Cardiac muscle cell (in vitro differentiated cells and primary cell): ENCODE measurements at regions not wholly inside any gene's neighbourhood (a gene's known extent, or its start where the extent isn't known, plus 50 kb on each side); places are given as distances from the start of the nearest gene placed in this dataset.

Source experiments
- DNase-seq, 2 donors: peaks; one replicate each; pipeline versions ENCODE4 v3.0.0 to v3.0.0-alpha.2; 2010 to 2017; ENCODE audit warnings: low read depth in 1 of 2, low spot score in 1 of 2
- H3K27ac ChIP-seq: fragments of 200-600 bp; sonication (generic); 2 replicates; pipeline ENCODE4 v1.5.1; 2016
- H3K27me3 ChIP-seq: fragments of 200-600 bp; sonication (generic); 2 replicates; pipeline ENCODE4 v1.6.0; 2016; ENCODE audit warnings: control low read depth
- H3K36me3 ChIP-seq: fragments of 200-600 bp; sonication (generic); 2 replicates; pipeline ENCODE4 v1.5.1; 2016; ENCODE audit warnings: control low read depth
- H3K4me1 ChIP-seq: fragments of 200-600 bp; sonication (generic); 2 replicates; pipeline ENCODE4 v1.8.1; 2017; ENCODE audit warnings: low read depth, mild to moderate bottlenecking, mixed run types
- H3K4me3 ChIP-seq: fragments of 200-600 bp; sonication (generic); 2 replicates; pipeline ENCODE4 v1.5.1; 2016; ENCODE audit warnings: mild to moderate bottlenecking
- H3K9me3 ChIP-seq: fragments of 200-600 bp; sonication (generic); 2 replicates; pipeline ENCODE4 v1.5.1; 2017; ENCODE audit warnings: low read depth, mild to moderate bottlenecking, control low read depth
- TF ChIP-seq, protein P1 (sequence below): IDR thresholded peaks from 2 replicates; pipeline ENCODE4 v1.5.1; 2012; ENCODE audit warnings: low read depth, mild to moderate bottlenecking, low read length

DNA sequence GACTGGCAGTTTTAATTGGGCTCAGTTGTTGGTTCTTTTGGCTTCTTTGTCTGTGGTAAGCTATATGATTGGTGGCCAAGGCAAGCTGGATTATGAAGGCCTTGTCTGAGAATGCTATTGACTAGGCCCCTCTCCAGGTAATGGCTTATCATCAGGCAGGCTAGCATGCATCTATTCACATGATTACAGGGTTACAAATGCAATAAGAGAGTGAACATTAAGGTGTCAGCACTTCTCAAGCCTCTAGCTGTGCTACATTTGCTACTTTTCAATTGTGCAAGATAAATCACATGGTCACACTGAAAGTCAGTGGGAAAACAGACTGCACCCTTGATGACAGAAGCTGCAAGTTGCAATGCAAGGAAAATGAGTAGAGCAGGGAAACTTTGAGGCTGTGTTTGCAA, 550.9 kb upstream of the TMPRSS15 start:
- Histone ChIP-seq H3K36me3 (no peaks in the 10 kb centered on the region), H3K9me3 (no peaks in the 10 kb centered on the region), H3K27ac (peak overlapping the region; percentile 11), H3K4me1 (peaks cover 5% of the 10 kb centered on the region), H3K4me3 (no peak overlapping the region), H3K27me3 (no peaks in the 10 kb centered on the region)
- DNase-seq = peak in 1 of 2 donors; percentile 8
- TF ChIP-seq, protein P1, sequence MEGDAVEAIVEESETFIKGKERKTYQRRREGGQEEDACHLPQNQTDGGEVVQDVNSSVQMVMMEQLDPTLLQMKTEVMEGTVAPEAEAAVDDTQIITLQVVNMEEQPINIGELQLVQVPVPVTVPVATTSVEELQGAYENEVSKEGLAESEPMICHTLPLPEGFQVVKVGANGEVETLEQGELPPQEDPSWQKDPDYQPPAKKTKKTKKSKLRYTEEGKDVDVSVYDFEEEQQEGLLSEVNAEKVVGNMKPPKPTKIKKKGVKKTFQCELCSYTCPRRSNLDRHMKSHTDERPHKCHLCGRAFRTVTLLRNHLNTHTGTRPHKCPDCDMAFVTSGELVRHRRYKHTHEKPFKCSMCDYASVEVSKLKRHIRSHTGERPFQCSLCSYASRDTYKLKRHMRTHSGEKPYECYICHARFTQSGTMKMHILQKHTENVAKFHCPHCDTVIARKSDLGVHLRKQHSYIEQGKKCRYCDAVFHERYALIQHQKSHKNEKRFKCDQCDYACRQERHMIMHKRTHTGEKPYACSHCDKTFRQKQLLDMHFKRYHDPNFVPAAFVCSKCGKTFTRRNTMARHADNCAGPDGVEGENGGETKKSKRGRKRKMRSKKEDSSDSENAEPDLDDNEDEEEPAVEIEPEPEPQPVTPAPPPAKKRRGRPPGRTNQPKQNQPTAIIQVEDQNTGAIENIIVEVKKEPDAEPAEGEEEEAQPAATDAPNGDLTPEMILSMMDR = no peak

DNA sequence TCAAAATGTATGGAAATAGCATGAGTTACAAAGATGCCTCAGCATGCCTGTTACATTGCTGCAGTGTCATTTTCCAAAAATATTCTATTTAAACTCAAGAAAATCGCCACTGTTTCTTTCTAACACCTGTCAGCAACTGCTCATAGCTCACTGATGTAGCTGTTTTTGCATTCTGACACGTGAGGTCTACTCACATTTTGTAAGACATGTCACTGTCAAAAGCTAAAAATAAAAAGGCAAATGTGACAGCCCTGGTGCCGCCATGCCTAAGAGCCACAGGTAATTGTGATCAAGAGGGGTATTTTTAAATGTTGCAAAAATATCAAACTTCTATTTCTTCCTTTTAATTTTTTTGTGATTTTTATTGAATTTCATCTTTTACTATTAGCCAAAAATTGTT, 556.2 kb upstream of the TMPRSS15 start:
- peaks cover 8% of the 10 kb centered on the region for H3K4me1 ChIP-seq
- no peak overlapping the region for H3K27ac ChIP-seq
- no peak overlapping the region for H3K4me3 ChIP-seq
- no peaks in the 10 kb centered on the region for H3K36me3 ChIP-seq
- no peaks in the 10 kb centered on the region for H3K27me3 ChIP-seq
- no peaks in the 10 kb centered on the region for H3K9me3 ChIP-seq
- TF ChIP-seq, protein P1 = no peak
- DNase-seq = no peak

DNA sequence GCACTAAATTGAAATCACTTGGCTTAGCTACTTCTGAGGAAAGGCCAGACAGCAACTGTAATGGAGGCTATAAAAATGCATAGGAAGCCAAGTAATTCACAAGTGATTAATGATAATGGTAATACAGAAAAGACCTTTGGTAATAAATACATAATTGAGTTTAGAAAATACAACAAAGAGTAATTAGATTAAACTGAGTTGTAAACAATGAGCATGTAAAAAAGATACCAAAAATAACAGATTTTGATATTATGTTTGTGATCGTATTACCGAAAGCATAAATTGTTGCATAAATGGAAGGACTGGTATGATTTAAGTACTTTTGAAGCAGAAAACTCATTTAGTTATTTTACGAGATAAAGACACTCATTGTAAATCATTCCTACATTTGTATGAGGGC, 556.7 kb upstream of the TMPRSS15 start:
- TF ChIP-seq, protein P1 = no peak
- Histone ChIP-seq H3K4me3 (no peak overlapping the region), H3K9me3 (no peaks in the 10 kb centered on the region), H3K27ac (no peak overlapping the region), H3K27me3 (no peaks in the 10 kb centered on the region), H3K36me3 (no peaks in the 10 kb centered on the region), H3K4me1 (peaks cover 5% of the 10 kb centered on the region)
- no peak for DNase-seq

DNA sequence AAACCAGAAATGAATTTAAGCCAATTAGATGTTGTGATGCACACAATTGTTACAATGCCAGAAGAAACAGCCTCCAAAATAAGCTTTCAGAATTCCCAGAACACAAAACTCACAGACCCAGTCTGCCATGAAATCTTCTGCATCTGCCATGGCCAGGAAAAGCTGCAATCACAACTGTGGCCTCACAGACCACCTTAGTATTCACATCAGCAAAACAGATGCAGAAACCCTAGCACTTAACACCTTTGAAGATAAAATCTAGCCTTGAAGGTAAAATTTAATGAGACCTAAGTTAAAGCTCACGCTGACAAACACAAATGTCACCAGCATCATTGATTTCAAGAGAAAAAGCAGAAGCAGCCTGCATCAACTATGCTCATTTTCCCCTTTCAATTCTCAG, 566.8 kb upstream of the TMPRSS15 start:
- H3K9me3 ChIP-seq = no peaks in the 10 kb centered on the region
- no peaks in the 10 kb centered on the region for H3K4me1 ChIP-seq
- DNase-seq = no peak
- H3K27me3 ChIP-seq = no peaks in the 10 kb centered on the region
- TF ChIP-seq, protein P1 = no peak
- H3K36me3 ChIP-seq = no peaks in the 10 kb centered on the region
- no peak overlapping the region for H3K27ac ChIP-seq
- H3K4me3 ChIP-seq = no peak overlapping the region

DNA sequence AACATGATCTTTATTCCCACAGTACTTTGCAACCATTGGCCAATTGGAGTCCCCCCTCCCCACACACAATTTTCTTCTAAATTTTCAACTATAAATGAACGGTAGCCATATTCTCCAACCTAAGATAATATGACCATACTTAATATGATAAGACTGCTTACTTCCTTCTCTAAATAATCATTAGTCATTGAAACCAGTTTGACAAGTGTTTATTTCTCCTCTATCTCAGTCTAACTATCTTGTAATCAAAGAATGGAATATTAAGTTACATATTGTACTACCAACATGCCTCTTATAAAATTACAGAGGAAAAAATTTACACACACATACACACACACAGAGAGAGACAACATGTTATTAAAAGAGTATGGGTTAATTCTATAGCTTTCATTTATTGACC, 567.4 kb upstream of the TMPRSS15 start:
- no peak for DNase-seq
- H3K27me3 ChIP-seq = no peaks in the 10 kb centered on the region
- no peaks in the 10 kb centered on the region for H3K36me3 ChIP-seq
- no peak overlapping the region for H3K27ac ChIP-seq
- H3K4me3 ChIP-seq = no peak overlapping the region
- H3K9me3 ChIP-seq = no peaks in the 10 kb centered on the region
- no peaks in the 10 kb centered on the region for H3K4me1 ChIP-seq
- TF ChIP-seq, protein P1 = no peak

DNA sequence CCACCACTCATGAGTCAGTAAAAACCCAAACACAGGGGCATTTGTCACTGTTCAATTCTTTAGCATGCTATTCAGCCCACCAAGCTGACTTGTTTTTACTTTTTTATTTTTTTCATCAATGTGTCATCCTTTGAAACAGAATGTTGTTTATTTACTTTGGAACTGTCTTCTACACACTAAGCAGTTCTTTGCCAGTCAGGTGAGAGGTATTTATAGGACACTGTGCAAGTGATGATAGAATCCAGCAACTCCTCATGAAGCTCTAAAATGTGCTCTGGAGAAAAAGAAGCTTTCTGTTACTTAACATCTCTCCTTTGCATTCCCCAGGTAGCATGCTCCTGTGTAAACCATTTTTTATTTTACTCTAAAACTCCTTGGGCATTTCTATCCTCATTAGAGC, 582.0 kb upstream of the TMPRSS15 start:
- Histone ChIP-seq H3K4me1 (no peaks in the 10 kb centered on the region), H3K27ac (no peak overlapping the region), H3K4me3 (no peak overlapping the region), H3K9me3 (no peaks in the 10 kb centered on the region), H3K36me3 (no peaks in the 10 kb centered on the region), H3K27me3 (no peaks in the 10 kb centered on the region)
- no peak for DNase-seq
- TF ChIP-seq, protein P1 = no peak
